Colonic mucosa (tissue), 4 donors: ENCODE measurements at regions not wholly inside any gene's neighbourhood (a gene's known extent, or its start where the extent isn't known, plus 50 kb on each side); places are given as distances from the start of the nearest gene placed in this dataset.
"Not testable (repeated sequence)": the region's sequence is repeated elsewhere in the genome, so short reads cannot be mapped to it uniquely, and the experiment has no call there.

Experiments
- DNase-seq: peaks from one replicate; pipeline ENCODE4 v3.0.0-alpha.2; 2020
- H3K27ac ChIP-seq: fragments of 200-600 bp; one replicate; pipeline ENCODE4 v1.8.0; 2021
- H3K27me3 ChIP-seq: fragments of 200-600 bp; one replicate; pipeline ENCODE4 v1.8.0; 2021
- H3K36me3 ChIP-seq: fragments of 200-600 bp; one replicate; pipeline ENCODE4 v1.8.0; 2021
- H3K4me1 ChIP-seq: fragments of 200-600 bp; one replicate; pipeline ENCODE4 v1.8.0; 2021; ENCODE audit warnings: mild to moderate bottlenecking
- H3K4me3 ChIP-seq: fragments of 200-600 bp; one replicate; pipeline ENCODE4 v1.8.0; 2021
- H3K9ac ChIP-seq, 2 donors: one replicate each; pipeline ENCODE4 v1.7.0; 2013; ENCODE audit warnings: control low read depth in 2 of 2, low read depth in 2 of 2, low read length in 2 of 2
- H3K9me3 ChIP-seq: fragments of 200-600 bp; one replicate; pipeline ENCODE4 v1.8.0; 2021
- intact Hi-C: fragments of 100-400 bp; cut with DNase I; formaldehyde crosslinking; loops from one replicate; pipeline ENCODE4 v1.14.1; 2022
- TF ChIP-seq, protein P1 (sequence below): fragments of 200-600 bp; IDR thresholded peaks from one replicate; pipeline ENCODE4 v1.8.0; 2022; ENCODE audit warnings: antibody characterized with exemption, mild to moderate bottlenecking
- donor health status: healthy.
- donor health status: DM: no; HTN: no; CAD: no.
- donor health status: DM: no; HTN: no; CAD: no.

DNA sequence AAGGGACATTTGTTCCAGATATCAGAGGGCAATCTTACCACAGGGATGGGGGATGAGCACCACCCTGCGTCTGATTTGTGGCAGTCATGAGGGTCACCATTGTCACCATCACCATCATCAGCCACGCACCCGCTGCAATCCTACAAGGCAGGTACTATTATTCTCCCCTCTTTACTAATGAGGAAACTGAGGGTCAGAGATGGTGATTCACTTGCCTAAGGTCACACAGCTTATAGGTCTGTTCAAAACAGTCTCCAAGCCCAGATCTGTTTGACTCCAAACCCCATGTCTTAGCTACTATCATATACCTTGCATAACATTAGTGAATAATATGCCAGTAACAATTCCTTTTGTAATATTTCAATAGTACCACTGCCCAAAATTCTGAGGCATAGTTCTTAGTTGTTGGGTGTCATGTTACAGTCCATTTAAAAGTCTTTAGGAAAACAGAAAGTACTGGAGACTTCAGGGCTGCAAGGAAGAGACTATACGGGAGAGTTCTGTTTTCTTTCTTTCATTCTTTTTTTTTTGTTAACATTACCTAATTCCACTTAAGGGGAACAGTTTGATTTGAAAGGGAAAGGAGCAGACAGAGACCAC is 166.4 kb downstream of the C16orf95 start:
- H3K27ac ChIP-seq, result no peak overlapping the region
- intact Hi-C loops, result no loop called here

DNA sequence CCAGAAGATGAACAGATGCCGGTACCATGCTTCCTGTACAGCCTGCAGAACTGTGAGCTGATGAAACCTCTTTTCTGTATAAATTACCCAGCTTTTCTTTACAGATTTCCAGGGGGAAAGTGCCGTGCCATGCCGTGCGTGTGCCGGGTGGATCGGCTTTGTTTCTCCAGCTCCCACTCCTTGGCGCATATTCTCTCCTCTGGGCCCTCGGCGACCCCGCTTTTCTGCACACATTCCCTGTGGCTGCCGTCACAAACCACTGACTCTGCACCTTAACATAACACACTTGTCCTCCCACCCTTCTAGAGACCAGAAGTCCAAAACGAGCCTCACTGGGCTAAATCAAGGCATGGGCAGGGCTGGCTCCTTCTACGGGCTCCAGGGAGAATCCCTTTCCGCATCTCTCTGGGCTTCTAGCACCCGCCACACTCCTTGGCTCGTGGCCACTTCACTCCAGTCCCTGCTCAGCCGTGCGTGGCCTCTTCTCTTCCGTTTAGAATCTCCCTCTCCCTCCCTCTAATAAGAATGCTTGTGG is 164.9 kb downstream of the C16orf95 start:
- Histone ChIP-seq H3K4me1 (no peaks in the 10 kb centered on the region), H3K9ac (no peak overlapping the region), H3K36me3 (no peaks in the 10 kb centered on the region), H3K27me3 (no peaks in the 10 kb centered on the region), H3K27ac (no peak overlapping the region), H3K4me3 (no peak overlapping the region), H3K9me3 (no peaks in the 10 kb centered on the region)
- TF ChIP-seq, protein P1, sequence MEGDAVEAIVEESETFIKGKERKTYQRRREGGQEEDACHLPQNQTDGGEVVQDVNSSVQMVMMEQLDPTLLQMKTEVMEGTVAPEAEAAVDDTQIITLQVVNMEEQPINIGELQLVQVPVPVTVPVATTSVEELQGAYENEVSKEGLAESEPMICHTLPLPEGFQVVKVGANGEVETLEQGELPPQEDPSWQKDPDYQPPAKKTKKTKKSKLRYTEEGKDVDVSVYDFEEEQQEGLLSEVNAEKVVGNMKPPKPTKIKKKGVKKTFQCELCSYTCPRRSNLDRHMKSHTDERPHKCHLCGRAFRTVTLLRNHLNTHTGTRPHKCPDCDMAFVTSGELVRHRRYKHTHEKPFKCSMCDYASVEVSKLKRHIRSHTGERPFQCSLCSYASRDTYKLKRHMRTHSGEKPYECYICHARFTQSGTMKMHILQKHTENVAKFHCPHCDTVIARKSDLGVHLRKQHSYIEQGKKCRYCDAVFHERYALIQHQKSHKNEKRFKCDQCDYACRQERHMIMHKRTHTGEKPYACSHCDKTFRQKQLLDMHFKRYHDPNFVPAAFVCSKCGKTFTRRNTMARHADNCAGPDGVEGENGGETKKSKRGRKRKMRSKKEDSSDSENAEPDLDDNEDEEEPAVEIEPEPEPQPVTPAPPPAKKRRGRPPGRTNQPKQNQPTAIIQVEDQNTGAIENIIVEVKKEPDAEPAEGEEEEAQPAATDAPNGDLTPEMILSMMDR, result no peak
- intact Hi-C loops, result no loop called here
- DNase-seq, result no peak

More for the DNA sequence above, 166.4 kb downstream of the C16orf95 start:
- Histone ChIP-seq H3K4me3 (no peak overlapping the region), H3K4me1 (no peaks in the 10 kb centered on the region), H3K9me3 (no peaks in the 10 kb centered on the region), H3K9ac (no peak overlapping the region), H3K27me3 (no peaks in the 10 kb centered on the region), H3K36me3 (no peaks in the 10 kb centered on the region)
- DNase-seq, result no peak
- TF ChIP-seq, protein P1, result no peak

DNA sequence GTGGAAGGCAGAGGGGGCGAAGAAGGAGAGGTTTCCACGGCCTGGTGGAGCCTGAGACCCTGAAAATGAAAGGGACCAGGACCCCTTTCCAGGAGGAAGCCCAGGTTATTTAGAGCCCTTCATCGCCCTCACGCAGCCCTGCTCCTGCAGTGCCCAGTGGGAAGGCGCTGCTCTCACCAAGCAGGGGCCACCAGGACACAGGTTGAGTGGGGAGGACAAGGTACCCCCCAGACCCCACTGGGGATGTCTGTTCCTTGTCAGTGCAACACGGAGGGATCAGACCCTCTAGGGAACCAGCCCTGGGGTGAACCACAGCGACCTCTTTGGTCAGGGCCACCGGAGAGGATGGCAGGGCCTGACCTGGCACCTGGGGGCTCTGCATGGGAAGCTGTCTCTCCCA is 163.9 kb downstream of the C16orf95 start:
- H3K27me3 ChIP-seq, result no peaks in the 10 kb centered on the region
- no peak for DNase-seq
- TF ChIP-seq, protein P1, result no peak
- intact Hi-C loops, result no loop called here
- H3K36me3 ChIP-seq, result no peaks in the 10 kb centered on the region
- H3K4me3 ChIP-seq, result no peak overlapping the region
- H3K27ac ChIP-seq, result no peak overlapping the region
- H3K9me3 ChIP-seq, result no peaks in the 10 kb centered on the region
- H3K4me1 ChIP-seq, result no peaks in the 10 kb centered on the region
- H3K9ac ChIP-seq, result no peak overlapping the region

DNA sequence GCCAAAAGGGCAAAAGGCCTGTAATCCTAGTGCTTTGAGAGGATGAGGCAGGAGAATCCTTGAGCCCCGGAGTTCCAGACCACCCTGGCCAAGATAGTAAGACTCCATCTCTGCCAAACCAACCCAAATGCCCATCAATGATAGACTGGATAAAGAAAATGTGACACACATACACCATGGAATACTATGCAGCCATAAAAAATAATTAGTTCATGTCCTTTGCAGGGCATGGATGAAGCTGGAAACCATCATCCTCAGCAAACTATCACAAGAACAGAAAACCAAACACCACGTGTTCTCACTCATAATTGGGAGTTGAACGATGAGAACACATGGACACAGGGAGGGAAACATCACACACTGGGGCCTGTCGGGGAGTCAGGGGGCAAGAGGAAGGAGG is 161.9 kb downstream of the C16orf95 start:
- H3K36me3 ChIP-seq, intact Hi-C loops, H3K4me1 ChIP-seq, H3K9me3 ChIP-seq, H3K4me3 ChIP-seq, H3K27me3 ChIP-seq, H3K9ac ChIP-seq, DNase-seq, H3K27ac ChIP-seq: not testable (repeated sequence)

DNA sequence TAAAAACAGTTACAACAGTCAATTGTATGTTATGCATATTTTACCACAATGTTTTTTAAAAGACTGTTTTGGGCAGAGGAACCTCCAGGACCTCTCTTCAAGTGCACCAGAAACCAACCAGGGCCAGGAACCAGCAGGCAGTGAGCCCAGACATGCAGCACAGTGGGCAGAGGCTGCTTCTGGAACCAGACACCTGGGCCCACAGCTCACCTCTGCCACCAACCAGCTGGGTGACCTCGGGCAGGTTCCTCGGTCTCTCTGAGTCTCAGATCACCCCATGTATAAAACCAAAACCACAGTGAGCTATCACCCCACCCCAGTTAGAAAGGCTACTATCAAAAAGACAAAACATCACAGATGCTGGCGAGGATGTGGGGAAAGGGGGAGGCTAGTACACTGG is 161.0 kb downstream of the C16orf95 start:
- H3K4me1 ChIP-seq, result no peaks in the 10 kb centered on the region
- intact Hi-C loops, result no loop called here
- H3K36me3 ChIP-seq, result no peaks in the 10 kb centered on the region
- H3K9me3 ChIP-seq, result no peaks in the 10 kb centered on the region
- no peak overlapping the region for H3K4me3 ChIP-seq
- H3K9ac ChIP-seq, result no peak overlapping the region
- TF ChIP-seq, protein P1, result no peak
- H3K27ac ChIP-seq, result no peak overlapping the region
- no peaks in the 10 kb centered on the region for H3K27me3 ChIP-seq
- DNase-seq, result no peak

DNA sequence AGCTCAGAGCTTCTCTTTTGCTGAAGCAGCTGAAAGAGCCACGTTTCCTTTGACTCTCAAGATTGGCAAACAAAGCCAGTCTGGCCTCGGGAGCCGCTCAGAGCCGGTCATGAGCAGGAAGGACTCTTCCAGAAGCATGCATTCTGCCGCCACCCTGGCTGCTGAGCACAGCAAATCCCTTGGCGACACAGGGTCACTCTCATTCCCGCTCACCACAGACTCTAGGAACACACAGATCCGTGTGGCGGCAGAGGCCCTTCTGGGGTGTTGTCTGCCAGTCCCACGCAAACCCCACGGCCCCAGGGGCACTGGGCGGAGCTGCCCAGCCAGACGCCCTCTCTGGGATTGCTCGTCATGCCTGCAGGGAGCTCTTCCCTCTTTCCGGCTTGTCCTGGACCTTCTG is 157.0 kb downstream of the C16orf95 start:
- intact Hi-C loops, result no loop called here
- no peak for DNase-seq
- Histone ChIP-seq H3K27ac (no peak overlapping the region), H3K9me3 (no peaks in the 10 kb centered on the region), H3K36me3 (no peaks in the 10 kb centered on the region), H3K9ac (no peak overlapping the region), H3K4me1 (no peaks in the 10 kb centered on the region), H3K4me3 (no peak overlapping the region), H3K27me3 (no peaks in the 10 kb centered on the region)
- TF ChIP-seq, protein P1, result no peak
